ENCODE measurements at regions not wholly inside any gene's neighbourhood (a gene's known extent, or its start where the extent isn't known, plus 50 kb on each side); places are given as distances from the start of the nearest gene placed in this dataset.

GRCh38 chr2:187912950-187913349 is 358.7 kb upstream of the TFPI start:
- intact Hi-C loops (cut with DNase I) = no loop called here
- DNase-seq = no peak
- no peak for ATAC-seq

GRCh38 chr2:187915810-187916209 is 361.6 kb upstream of the TFPI start:
- H3K27ac ChIP-seq = no peak overlapping the region
- no peaks in the 10 kb centered on the region for H3K36me3 ChIP-seq (replicated peaks in 1 of 2; ENCODE audit: insufficient read depth in 1 of 2, low read depth in 2 of 2)
- no peak for ATAC-seq
- H3K9me3 ChIP-seq = no peaks in the 10 kb centered on the region
- no peak for TF ChIP-seq POLR2A (IDR thresholded peaks at IDR 0.05)
- no peak for TF ChIP-seq CTCF (IDR thresholded peaks at IDR 0.05)
- intact Hi-C loops (cut with DNase I) = no loop called here
- H3K4me1 ChIP-seq = peaks cover 9% of the 10 kb centered on the region
- 84 to 89% methylated on average over 4 of the region's 4 CpGs for WGBS, 2 donors
- DNase-seq = no peak
- no peak overlapping the region for H3K4me3 ChIP-seq
- no peaks in the 10 kb centered on the region for H3K27me3 ChIP-seq

More at GRCh38 chr2:187912950-187913349, 358.7 kb upstream of the TFPI start:
- Histone ChIP-seq H3K4me1 (no peaks in the 10 kb centered on the region), H3K27me3 (no peaks in the 10 kb centered on the region), H3K9me3 (no peaks in the 10 kb centered on the region), H3K27ac (no peak overlapping the region), H3K36me3 (replicated peaks in 1 of 2; ENCODE audit: insufficient read depth in 1 of 2, low read depth in 2 of 2) (no peaks in the 10 kb centered on the region), H3K4me3 (no peak overlapping the region)
- TF ChIP-seq CTCF (IDR thresholded peaks at IDR 0.05) = no peak
- TF ChIP-seq POLR2A (IDR thresholded peaks at IDR 0.05) = no peak

- no peak for DNase-seq
- H3K4me1 ChIP-seq = peaks cover 9% of the 10 kb centered on the region
- TF ChIP-seq CTCF (IDR thresholded peaks at IDR 0.05) = no peak
- TF ChIP-seq POLR2A (IDR thresholded peaks at IDR 0.05) = no peak
- WGBS, 2 donors = 48 to 75% methylated on average over 1 of the region's 1 CpG
- H3K4me3 ChIP-seq = no peak overlapping the region
- H3K27me3 ChIP-seq = no peaks in the 10 kb centered on the region
- no peaks in the 10 kb centered on the region for H3K36me3 ChIP-seq (replicated peaks in 1 of 2; ENCODE audit: insufficient read depth in 1 of 2, low read depth in 2 of 2)
- intact Hi-C loops (cut with DNase I) = no loop called here
- H3K27ac ChIP-seq = no peak overlapping the region
- no peaks in the 10 kb centered on the region for H3K9me3 ChIP-seq
- ATAC-seq = no peak
Observed at GRCh38 chr2:187916799-187917198, 362.6 kb upstream of the TFPI start.

GRCh38 chr2:187917535-187917934 is 363.3 kb upstream of the TFPI start:
- Histone ChIP-seq H3K27ac (no peak overlapping the region), H3K27me3 (no peaks in the 10 kb centered on the region), H3K4me1 (peaks cover 9% of the 10 kb centered on the region), H3K4me3 (no peak overlapping the region), H3K36me3 (replicated peaks in 1 of 2; ENCODE audit: insufficient read depth in 1 of 2, low read depth in 2 of 2) (no peaks in the 10 kb centered on the region), H3K9me3 (no peaks in the 10 kb centered on the region)
- DNase-seq = no peak
- TF ChIP-seq CTCF (IDR thresholded peaks at IDR 0.05) (no peak), POLR2A (IDR thresholded peaks at IDR 0.05) (no peak)
- no peak for ATAC-seq
- intact Hi-C loops (cut with DNase I) = no loop called here

- Histone ChIP-seq H3K36me3 (replicated peaks in 1 of 2; ENCODE audit: insufficient read depth in 1 of 2, low read depth in 2 of 2) (no peaks in the 10 kb centered on the region), H3K27ac (peak overlapping the region in 3 of 4 donors; percentile 43 to 62 (median 60)), H3K4me1 (peaks cover 17% of the 10 kb centered on the region), H3K4me3 (no peak overlapping the region), H3K9me3 (no peaks in the 10 kb centered on the region), H3K27me3 (no peaks in the 10 kb centered on the region)
- DNase-seq = peak in 2 of 4 donors; percentile 28 to 30
- ATAC-seq = peak; percentile 71
- TF ChIP-seq CTCF (IDR thresholded peaks at IDR 0.05) = no peak
- no peak for TF ChIP-seq POLR2A (IDR thresholded peaks at IDR 0.05)
- intact Hi-C loops (cut with DNase I) = no loop called here
- 34 to 43% methylated on average over 4 of the region's 4 CpGs for WGBS, 2 donors
Observed at GRCh38 chr2:187918996-187919821, 365.0 kb upstream of the TFPI start.

Measured in body of pancreas (tissue), 4 donors.